ENCODE measurements at regions not wholly inside any gene's neighbourhood (a gene's known extent, or its start where the extent isn't known, plus 50 kb on each side); places are given as distances from the start of the nearest gene placed in this dataset.
A peak's percentile ranks its signal among the peaks of the same experiment; 100 is the strongest.

DNA sequence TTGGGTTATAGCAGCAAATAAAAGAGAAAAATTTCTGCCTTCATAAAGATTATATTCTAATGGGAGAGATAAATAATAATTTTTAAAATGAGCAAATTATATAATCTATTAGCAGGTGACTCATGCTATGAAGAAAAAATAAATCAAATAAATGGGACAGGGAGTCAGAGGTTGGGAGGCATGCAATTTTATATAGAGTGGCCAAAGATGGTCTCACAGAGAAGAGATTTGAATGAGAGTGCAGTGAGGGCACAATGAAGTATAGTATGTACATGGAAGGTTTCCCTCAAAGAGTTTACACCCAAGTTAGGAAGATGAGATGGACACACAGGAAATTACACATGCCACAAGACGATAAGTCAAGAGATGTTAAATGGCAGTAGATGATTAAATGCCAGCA is 369.4 kb downstream of the TXNL1 start:
- DNase-seq (ENCODE audit: missing footprints) = no peak
- intact Hi-C loops (cut with DNase I) = no loop called here
- ATAC-seq = no peak

DNA sequence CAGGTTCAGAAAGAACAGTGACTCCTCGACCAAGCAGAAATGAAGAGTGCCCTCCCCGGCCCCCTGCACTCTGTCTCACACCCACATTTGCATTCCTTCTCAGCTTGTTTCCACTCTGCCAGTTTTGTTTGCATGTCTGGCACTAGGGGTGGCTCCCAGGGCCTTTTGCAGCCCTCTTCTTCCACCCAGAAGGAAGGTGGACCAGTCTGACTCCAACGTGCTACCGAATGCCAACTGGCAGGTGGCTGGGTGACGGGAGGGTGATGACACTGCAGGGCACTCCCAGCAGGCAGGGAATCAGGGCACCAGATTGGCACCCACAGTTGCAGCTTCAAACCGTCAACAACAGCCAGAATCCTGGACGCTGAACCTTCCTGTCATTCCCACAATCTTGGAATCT is 371.1 kb downstream of the TXNL1 start:
- ATAC-seq (peak; percentile 80), DNase-seq (ENCODE audit: missing footprints) (no peak)
- intact Hi-C loops (cut with DNase I) = no loop called here

DNA sequence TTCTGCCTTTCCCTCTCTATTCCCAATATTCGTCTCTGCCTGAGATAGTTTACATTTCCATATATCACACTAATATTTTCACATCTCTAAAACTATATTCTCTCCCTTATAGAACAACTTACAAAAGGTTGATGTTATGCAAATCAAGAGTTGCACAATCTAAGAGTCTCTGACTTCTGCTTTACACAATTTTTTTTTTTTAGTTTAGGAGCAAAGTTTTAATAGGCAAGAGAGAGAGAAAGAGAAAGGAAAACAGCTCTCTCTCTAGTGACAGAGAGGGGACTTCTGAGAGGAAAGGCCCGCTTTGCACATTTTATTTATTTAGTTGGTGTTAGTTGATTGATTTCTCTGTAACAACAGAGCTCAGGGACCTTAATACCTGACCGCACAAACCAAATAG is 380.2 kb downstream of the TXNL1 start:
- ATAC-seq = no peak

DNA sequence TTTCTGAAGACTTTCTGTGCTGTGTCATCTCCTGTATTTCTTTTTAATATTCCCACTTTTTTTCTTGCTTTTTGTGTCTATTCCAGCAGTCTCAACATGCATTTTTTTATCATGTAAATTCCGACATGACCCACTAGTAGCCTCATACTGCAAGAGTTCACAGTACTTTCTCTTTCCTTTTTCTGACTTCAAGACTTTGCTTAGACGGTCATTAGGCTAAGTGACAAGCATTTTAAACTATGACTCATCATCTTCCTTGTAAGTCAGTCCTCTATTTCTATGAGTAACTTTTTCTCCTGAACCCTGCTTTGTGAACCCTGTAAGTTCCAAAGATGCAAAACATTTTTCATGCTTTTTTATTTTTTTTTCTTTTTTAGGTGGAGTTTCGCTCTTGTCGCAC is 381.2 kb downstream of the TXNL1 start:
- ATAC-seq (no peak), DNase-seq (ENCODE audit: missing footprints) (no peak)
- intact Hi-C loops (cut with DNase I) = no loop called here

More for the DNA sequence above, 380.2 kb downstream of the TXNL1 start:
- intact Hi-C loops (cut with DNase I) = no loop called here
- DNase-seq (ENCODE audit: missing footprints) = no peak

DNA sequence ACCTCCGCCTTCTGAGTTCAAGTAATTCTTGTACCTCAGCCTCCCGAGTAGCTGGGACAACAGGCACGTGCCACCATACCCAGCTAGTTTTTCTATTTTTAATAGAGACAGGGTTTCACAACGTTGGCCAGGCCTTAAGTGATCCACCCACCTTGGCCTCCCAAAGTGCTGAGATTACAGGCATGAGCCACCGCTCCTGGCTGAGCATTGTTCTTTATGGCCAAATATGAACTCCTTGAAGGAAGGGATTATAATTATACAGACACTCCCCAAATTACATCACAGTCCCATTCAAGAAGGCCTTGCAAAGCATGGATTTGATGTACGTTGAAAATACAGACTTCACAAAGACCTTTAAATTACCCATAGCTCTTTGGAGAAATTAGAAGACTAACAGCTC is 381.7 kb downstream of the TXNL1 start:
- intact Hi-C loops (cut with DNase I) = no loop called here
- ATAC-seq = no peak
- DNase-seq (ENCODE audit: missing footprints) = no peak

DNA sequence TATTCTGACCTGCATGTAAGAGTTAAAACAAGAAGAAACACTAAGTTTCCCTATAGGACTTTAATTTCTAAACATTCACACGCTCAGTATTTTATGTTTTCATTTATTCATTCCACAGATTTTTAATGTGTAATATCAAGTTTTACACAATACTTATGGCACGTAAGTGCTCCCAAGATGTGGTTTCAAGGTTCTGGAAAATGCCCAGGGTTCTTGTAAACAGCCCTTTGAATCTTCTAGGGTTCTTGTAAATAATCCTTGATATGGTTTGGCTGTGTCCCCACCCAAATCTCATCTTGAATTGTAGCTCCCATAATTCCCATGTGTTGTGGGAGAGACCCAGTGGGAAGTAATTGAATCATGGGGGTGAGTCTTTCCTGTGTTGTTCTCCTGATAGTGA is 383.0 kb downstream of the TXNL1 start:
- intact Hi-C loops (cut with DNase I) = no loop called here
- no peak for ATAC-seq

DNA sequence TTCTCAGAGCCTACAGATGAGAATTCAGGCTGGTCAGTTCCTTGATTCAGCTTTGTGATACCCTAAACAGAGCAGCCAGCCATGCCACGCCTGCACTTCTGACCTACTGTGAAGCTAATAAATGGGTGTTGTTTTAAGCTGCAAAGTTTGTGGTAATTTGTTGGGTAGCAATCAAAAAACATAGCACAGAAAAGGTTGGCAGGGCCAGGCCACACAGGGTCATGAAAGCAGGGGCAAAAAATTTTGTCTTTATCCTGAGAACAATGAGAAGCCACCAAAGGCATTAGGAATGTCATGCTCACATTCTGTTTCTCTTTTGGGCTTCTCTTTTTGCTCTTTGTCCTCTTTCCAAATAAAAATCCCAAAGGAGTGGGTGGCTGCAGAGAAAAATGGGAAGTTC is 385.9 kb downstream of the TXNL1 start:
- DNase-seq (ENCODE audit: missing footprints) = no peak
- ATAC-seq = no peak
- intact Hi-C loops (cut with DNase I) = no loop called here

More for the DNA sequence above, 383.0 kb downstream of the TXNL1 start:
- DNase-seq (ENCODE audit: missing footprints) = no peak

DNA sequence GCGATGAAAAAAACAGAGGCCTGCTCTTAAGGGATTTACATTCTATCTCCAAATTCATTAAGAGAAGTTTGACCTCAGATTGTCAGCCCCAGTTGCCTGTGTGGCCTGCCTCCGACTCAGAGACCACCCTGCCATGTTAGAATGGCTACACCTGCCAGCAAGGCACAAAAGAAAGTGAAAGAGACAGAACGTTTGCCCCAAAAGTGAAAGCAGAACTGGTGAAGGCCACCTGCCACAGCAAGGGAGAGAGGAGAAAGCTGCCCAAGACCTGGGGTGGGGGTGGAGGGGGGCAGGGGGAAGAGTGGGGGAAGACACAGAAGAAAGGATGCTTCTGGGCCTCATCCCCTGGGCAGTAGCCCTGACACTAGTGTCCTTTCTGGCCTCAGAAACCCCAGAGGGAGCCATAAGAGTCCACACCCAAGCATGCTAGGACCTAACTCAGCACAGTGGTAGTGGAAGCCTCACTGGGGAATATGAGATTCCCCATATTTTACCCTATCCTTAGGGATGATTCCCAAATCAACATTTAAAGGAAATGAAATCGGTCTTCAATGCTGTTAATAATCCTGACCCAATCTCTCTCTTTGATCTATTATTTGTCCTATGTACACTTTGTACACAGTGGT is 389.7 kb downstream of the TXNL1 start:
- DNase-seq (ENCODE audit: missing footprints) (no peak), ATAC-seq (no peak)
- intact Hi-C loops (cut with DNase I) = no loop called here

DNA sequence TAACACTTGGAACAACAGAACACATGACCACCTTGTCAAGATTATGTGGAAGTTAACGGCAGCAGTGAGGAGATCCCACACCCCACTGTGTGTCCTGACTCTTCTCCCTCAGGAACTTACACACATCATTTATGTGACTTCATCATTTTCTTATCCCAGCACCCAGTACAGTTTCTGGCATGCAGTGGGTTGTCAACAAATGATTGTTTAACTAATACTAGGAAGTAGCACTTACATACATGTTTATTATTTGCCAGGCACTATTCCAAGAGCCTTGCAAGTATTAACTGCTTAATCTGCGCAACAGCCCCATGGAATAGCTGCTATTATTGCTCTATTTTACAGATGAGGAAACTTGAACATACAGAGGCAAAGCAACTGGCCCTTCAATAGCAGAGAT is 391.5 kb downstream of the TXNL1 start:
- DNase-seq (ENCODE audit: missing footprints) (no peak), ATAC-seq (no peak)
- intact Hi-C loops (cut with DNase I) = no loop called here

DNA sequence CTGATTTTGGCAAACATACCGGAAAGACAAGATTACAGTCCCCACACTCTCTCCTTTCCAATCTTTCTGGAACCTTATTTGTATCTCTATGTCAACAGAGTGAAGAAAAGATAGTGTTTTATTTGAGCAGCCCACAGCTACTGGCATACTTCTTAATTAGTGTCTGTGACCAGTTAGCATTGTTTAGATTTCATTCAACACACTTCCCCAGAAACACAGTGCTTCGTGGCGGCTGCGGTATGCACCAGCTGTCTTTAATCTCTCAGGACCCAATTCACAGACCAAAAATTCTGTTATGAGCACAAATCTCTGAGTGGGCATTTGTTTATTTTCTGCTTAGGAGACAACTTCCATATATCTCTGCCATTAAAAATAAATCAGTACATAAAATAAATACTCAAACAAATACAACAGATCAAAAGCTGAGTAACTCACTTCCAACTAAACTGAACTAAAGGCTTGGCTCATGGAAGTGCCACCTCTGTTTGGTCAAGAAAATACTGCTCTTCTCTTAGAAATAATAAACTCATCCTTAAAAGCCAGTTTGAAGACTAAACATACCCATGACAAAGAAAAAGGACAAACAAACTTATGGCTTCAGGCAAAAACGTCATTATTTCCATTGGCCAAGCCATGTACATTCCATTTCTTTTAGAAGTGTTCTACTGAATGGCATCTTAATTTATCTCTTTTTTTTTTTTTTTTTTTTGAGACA is 392.4 kb downstream of the TXNL1 start:
- intact Hi-C loops (cut with DNase I) = no loop called here
- no peak for ATAC-seq
- no peak for DNase-seq (ENCODE audit: missing footprints)

DNA sequence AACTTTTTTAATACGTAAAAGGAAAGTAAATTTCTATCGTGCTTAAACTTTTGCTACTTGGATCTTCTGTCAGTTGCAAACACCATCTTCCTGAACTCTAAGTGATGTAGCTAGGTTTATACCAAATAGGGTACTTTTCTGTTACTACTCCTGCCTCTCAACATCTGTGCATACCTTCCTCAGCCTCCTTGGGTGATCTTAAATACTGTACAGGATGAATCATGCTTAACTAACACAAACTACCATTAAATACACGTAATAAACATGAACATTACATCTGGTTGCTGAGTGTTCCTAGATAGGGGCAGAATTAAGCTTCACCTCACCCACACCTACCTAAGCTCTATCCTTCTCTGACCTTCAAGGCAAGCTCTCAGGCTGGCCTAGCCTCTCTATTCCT is 398.0 kb downstream of the TXNL1 start:
- intact Hi-C loops (cut with DNase I) = no loop called here
- DNase-seq (ENCODE audit: missing footprints) = no peak
- no peak for ATAC-seq

DNA sequence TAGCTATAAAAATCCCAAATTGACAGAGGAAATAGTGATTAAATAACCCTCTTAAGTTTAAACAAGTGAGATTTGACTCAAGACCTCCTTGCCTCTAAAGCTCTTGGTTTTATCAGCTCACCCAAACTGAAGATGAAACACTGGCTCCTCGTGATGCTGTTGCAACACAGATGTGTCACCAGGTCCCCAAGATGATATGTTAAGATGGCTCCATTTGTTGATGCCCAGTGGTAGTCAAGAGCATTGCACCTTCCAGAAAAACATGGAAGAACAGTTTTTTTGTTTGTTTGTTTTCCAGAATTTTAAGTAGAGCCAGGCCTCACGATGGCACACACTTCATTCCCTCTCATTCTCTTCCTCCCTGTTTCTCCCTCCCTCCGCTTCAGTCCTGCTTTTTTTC is 399.8 kb downstream of the TXNL1 start:
- intact Hi-C loops (cut with DNase I) = no loop called here
- ATAC-seq (no peak), DNase-seq (ENCODE audit: missing footprints) (no peak)

DNA sequence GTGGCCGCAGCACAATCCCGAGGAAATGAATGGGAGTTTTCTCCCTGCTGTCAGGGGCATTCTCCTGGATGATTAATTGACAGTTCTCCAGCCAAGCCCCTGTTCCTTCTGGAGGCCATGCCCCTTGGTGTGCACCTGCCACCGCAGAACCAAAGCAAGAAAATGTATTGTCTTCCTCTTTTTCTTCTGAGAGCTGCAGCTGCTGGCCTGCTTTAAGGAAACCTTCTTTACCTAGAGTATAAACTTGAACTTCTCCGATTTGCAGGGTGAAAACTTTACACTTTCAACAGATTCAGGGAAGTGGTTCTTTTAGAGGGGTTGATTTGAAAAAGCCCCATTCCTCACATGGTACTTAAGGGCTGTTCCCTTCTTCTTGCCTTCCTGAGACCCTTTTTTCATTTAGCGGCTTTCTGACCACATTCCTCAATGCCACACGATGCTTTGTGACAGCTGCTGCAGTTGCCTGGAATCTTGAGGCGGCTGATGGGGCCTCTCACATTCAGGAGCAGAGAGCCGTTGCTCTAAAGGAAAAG is 402.8 kb downstream of the TXNL1 start:
- DNase-seq (ENCODE audit: missing footprints) (no peak), ATAC-seq (no peak)
- intact Hi-C loops (cut with DNase I) = no loop called here

DNA sequence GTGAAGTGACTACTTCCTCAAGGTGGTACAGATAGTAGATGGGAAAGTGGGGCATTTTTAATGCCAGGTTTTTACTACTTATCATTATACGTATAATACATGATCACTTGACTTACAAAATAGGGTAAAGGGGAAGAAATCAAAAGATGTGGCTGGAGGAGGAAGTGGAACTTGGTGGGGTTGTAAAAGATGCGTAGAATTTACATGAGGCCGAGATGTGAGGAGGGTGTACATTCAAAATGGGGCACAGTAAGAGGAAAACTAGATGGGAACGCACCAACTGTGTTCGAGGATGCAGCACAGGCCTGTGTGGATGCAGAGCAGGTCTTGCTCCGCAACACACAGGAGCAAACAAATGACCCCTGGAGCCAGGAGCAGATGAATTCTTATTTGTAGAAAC is 403.3 kb downstream of the TXNL1 start:
- no peak for DNase-seq (ENCODE audit: missing footprints)
- ATAC-seq = no peak
- intact Hi-C loops (cut with DNase I) = no loop called here

DNA sequence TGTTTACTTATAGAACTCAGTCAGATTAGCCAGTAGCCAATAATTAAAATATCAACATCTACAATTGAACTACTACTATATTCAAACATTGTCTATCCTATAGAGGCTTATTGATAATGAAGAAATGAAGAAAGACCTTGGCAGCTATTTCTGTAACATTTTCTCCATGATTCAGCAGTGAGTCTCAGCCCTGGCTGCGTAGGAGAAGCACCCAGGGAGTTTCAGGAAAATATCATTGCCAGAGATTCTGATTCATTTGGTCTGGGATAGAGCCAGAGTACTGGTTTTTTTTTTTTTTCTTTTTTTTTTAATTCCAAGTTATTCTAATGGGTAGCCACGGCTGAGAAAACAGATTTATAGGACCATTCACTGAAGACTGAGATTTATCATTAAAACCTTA is 404.8 kb downstream of the TXNL1 start:
- intact Hi-C loops (cut with DNase I) = no loop called here
- peak; percentile 86 for ATAC-seq
- no peak for DNase-seq (ENCODE audit: missing footprints)

DNA sequence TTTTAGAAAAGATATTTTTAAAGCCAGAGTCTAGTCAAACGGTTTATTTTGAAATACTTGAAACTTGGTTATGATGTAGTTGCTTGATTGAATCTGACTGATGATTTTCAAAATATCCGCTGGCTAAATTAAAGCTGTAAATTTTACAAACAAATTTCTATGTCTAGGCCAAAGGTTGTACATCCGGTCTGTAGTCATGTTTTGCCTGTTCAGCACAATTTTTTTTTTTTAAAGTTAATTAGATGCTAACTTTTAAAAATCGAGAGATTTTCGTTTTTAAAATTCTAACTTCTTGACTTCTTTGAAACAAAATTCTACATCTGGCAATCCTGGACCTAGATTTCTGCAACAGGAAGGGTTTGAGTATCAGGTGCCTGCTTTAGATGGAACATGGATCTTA is 412.4 kb downstream of the TXNL1 start:
- intact Hi-C loops (cut with DNase I) = no loop called here
- no peak for DNase-seq (ENCODE audit: missing footprints)
- no peak for ATAC-seq

DNA sequence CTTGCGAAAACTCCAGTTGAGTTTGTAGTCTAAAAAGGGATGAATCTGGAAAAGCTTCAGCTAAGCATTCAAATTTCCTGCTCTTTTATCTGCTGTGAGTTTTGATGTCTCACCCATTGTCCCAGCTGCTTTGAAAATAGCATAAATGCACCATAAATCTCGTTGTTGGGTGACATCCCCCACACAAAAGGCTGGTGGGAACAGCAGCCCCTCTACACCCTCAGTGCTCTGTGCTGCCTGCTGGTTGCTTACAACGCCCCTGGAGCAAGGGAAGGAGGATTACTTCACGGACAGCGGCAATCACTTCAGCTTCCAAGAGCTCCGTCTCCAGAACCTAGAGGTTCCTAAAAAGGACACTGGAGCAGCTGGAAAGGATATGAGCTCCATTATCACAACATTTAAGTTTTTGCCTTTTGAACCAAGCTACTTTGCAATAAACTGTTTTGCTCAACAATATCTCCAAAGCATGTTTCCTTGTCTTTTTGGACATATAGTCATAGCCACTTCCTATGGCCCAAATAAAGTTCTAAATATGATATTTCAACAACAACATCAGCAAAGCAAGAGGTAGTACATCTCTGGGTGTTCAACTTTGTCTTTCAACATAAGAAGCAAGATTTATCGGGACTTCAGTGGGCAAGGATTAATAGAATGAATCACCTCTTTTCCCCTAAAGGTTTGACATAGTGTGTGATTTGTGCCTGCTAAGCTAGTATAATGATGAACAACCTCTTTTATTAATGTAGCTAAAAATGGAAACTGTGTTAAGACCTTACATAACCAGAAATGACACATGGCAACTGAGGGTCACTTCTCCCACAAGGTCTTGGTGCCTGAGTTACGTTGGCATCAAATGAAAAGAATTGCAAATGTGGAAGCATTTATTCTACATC is 413.5 kb downstream of the TXNL1 start:
- intact Hi-C loops (cut with DNase I) = no loop called here
- ATAC-seq (peak; percentile 31), DNase-seq (ENCODE audit: missing footprints) (no peak)

DNA sequence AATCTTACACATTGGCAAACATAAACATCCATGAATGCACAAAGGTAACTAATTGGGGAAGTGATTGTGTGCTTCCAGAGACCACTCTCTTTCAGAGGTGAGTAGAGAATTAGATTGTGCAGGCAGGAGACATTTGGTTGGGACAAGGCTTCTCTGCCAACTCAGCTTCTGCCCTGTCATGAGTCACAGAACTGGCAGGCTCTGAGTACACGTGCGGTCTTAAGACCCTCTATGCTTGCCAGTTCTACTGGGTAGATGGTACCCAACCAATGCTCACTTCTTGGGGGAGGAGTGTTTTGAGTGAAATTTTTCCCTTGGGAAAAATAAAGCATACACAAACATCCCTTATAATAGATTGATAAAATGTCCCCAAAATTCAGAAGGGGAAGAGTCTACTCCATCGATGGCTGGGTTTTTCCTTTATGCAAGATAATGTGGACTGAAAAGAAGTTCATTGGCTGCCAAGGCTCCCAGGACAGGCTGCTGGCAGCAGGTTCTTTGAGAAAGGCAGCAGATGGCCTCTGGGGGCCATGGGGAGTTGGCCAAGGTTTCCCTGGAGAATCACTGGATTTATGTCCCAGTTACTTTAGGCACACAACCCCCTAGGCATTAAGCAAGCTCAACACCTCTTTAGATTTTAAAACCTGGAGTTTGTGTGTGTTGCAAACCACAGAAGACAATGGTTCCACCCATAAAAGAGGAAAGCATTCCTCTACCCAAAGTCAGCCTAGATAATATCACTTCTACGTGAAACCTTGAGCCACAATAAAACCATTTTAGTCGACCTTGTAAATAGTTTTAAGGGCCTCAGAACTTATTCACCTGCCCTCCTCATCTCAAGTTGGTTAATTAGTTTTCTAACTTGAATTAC is 417.0 kb downstream of the TXNL1 start:
- DNase-seq (ENCODE audit: missing footprints) = no peak
- no peak for ATAC-seq

DNA sequence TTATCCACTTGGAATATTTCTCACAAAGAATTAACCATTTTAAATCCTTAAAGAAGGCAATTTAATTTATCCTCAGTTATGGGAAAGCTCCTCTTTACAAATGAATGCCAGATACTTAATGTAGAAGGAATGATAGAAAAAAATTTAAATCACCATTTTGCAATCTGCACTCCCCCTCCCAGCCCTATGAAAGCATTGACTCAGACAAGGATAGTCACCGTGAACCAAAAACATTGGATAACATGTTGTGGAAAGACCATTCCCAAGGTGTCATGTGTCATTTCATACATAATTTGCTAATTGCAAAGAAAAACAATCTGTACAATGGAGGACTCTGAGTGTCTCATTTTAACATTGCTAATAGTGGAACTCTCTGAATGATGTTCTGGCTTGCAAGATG is 421.0 kb downstream of the TXNL1 start:
- ATAC-seq (no peak), DNase-seq (ENCODE audit: missing footprints) (no peak)
- intact Hi-C loops (cut with DNase I) = no loop called here

More for the DNA sequence above, 417.0 kb downstream of the TXNL1 start:
- intact Hi-C loops (cut with DNase I) = no loop called here
